ENCODE measurements at regions not wholly inside any gene's neighbourhood (a gene's known extent, or its start where the extent isn't known, plus 50 kb on each side); places are given as distances from the start of the nearest gene placed in this dataset.

DNA sequence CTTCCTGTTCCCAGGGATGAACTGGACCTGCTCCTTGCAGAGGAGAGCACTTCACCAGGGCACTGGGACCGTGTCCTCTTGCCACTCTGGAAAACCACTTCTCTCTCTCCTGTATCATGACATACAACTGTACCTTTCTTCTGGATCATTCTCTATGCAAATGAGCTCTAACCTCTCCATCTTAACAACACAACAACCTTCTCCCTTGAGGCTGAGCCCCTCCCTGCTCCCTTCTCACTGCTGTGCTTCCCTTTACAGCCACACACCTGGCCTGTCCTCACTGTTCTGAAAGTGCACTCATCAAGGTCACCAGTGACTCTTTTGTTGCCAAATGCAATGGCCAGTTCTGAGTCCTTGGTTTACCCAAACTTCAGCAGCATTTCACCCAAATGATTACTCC, 54.5 kb upstream of the MRPS6 start:
- Histone ChIP-seq H3K27ac (ENCODE audit: insufficient read depth, low read depth, low read length) (no peak overlapping the region), H3K4me2 (ENCODE audit: insufficient read depth, low read length) (no peak overlapping the region), H3K9me3 (replicated peaks; ENCODE audit: control insufficient read depth, insufficient read depth, low read length) (no peaks in the 10 kb centered on the region), H2AFZ (ENCODE audit: low read depth, low read length) (no peak overlapping the region), H3K4me1 (ENCODE audit: control insufficient read depth, extremely low read depth, insufficient read depth, low read length) (no peaks in the 10 kb centered on the region), H3K9ac (replicated peaks; ENCODE audit: extremely low read depth, insufficient read depth, low read length) (no peak overlapping the region), H3K27me3 (ENCODE audit: control insufficient read depth in 2 of 2, insufficient read depth in 2 of 2, low read length in 2 of 2) (peaks cover 5 to 16% of the 10 kb centered on the region in 2 experiments), H4K20me1 (replicated peaks; ENCODE audit: control insufficient read depth, extremely low read depth, insufficient read depth, low read length) (no peaks in the 10 kb centered on the region), H3K4me3 (replicated peaks in 1 of 3; ENCODE audit: insufficient read depth in 1 of 3, low read depth in 1 of 3, low read length in 3 of 3) (no peak overlapping the region), H3K79me2 (ENCODE audit: control insufficient read depth, insufficient read depth, low read length) (no peaks in the 10 kb centered on the region), H3K36me3 (ENCODE audit: control insufficient read depth in 2 of 2, extremely low read depth in 1 of 2, insufficient read depth in 2 of 2, low read length in 2 of 2) (no peaks in the 10 kb centered on the region), H3K9me1 (replicated peaks; ENCODE audit: control insufficient read depth, extremely low read depth, insufficient read depth, low read length) (no peaks in the 10 kb centered on the region)
- ChIA-PET CTCF (no interaction called here), POLR2A (no interaction called here)
- BruUV-seq (replicated peaks) = no TSS peak
- TF ChIP-seq POLR2AphosphoS5 (IDR thresholded peaks at IDR 0.05; ENCODE audit: insufficient read depth, low read depth, low read length) = no peak
- no peak for TF ChIP-seq MAX (IDR thresholded peaks at IDR 0.05; ENCODE audit: insufficient read depth, insufficient read length)
- no peak for TF ChIP-seq CTCF (IDR thresholded peaks at IDR 0.05; ENCODE audit: extremely low read depth in 1 of 2, insufficient read depth in 1 of 2, low read depth in 1 of 2, low read length in 2 of 2)
- no peak for TF ChIP-seq MYC (IDR thresholded peaks at IDR 0.05; ENCODE audit: low read depth, low read length)
- TF ChIP-seq POLR2A (IDR thresholded peaks at IDR 0.05; ENCODE audit: low read depth, low read length) = no peak
- TF ChIP-seq FOS (IDR thresholded peaks at IDR 0.05; ENCODE audit: borderline replicate concordance, insufficient read depth, low read length) = no peak
- TF ChIP-seq GATA2 (IDR thresholded peaks at IDR 0.05; ENCODE audit: insufficient read depth, insufficient read length, low read depth, low read length) = no peak
- no peak for TF ChIP-seq EZH2 (IDR thresholded peaks at IDR 0.05; ENCODE audit: borderline replicate concordance, low read depth, low read length, severe bottlenecking)
- no peak for TF ChIP-seq JUN (IDR thresholded peaks at IDR 0.05; ENCODE audit: borderline replicate concordance, insufficient read depth, insufficient read length, low read depth)
- intact Hi-C loops (cut with micrococcal nuclease) = no loop called here
- DNase-seq (ENCODE audit: low read depth, low spot score) (no peak), FAIRE-seq (no peak)
- dilution Hi-C loops (cut with MboI; ENCODE audit: extremely low pct_ligation_motif_present, low sequenced_read_pairs) = no loop called here
